Dedifferentiated amniotic fluid mesenchymal stem cell (primary cell): ENCODE measurements at regions not wholly inside any gene's neighbourhood (a gene's known extent, or its start where the extent isn't known, plus 50 kb on each side); places are given as distances from the start of the nearest gene placed in this dataset.

Experiments used
- DNase-seq: peaks from one replicate; pipeline ENCODE4 v3.0.0-alpha.2; 2016; ENCODE audit errors: extremely low spot score

GRCh38 chr10:128281861-128282260 is 155.6 kb upstream of the MKI67 start:
- DNase-seq, result no peak

- DNase-seq, result no peak
These were observed 160.0 kb upstream of the MKI67 start for GRCh38 chr10:128286141-128286761.

DNA sequence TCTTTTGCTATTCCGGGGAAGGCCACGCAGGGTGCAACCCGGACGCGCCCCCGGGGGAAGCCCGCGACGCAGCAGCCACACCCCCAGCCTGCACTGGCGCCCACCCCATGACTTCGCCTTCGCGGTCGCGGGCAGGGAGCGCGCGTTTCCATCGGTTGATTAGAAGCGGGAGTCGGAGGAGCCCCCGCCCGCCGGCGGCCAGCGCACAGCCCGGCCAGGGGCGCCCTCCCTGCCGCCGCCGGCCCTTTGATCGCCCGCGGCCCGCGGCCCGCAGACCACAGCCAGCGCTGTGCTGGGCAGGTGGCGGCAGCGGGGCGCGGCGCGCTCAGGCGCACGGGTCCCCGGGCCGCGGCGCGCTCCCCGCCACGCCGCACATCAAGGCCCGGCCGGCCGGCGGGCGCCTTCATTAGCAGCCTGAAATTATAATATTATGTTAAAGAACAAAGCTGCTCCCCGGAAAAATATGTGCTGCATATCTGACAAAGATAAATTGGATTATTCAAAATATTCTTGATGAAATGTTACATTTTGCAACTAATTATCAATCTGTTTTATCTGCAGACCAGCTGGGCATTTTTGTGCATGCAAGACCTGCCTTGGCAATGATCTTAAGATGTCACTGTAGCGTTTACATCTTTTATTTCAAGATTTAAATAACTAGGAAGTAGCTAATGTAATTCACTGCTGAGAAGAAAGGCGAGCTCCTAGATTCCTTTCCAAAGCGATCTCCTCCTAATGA is 160.7 kb upstream of the MKI67 start:
- no peak for DNase-seq

- DNase-seq, result no peak
These were observed 161.7 kb upstream of the MKI67 start for GRCh38 chr10:128287921-128288320.

DNA sequence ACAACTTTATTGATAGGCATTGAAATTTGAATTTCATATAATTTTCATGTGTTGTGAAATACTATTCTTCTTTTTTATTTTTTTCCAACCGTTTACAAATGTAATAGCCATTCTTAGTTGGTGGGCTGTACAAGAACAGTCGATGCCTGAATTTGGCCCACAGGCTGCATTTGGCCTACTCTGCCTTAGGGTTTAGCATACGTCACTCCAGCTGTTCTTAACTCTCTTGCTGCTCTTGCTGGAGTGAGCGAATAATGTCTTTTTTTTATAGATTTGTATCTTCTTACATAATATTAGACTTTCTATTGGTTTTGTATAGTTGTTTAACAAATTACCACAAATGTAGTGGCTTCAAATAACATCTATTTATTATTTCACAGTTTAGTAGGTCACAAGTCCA is 163.4 kb upstream of the MKI67 start:
- no peak for DNase-seq

- DNase-seq, result no peak
These were observed 168.8 kb upstream of the MKI67 start for GRCh38 chr10:128295003-128295402.

- no peak for DNase-seq
These were observed 170.2 kb upstream of the MKI67 start for GRCh38 chr10:128296253-128297007.

- no peak for DNase-seq
These were observed 171.6 kb upstream of the MKI67 start for GRCh38 chr10:128297709-128298378.

DNA sequence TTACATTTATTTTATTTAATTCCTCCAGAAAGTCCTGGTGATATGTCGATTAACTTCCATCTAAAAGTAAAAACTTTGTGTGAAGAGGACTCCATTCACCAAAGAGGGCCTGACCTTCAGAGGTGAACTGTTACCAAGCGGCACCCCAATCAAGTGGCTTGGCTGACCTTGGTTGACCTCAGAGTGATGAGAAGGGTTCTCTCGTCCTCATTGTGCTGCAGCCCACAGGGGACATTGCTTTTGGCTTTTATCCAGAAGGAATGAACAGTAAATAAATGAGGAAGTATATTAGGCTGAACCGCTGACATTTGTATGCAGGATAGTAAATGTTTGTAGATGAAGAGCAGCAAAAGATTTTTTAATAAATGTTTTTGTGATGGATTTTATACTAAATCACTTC is 172.4 kb upstream of the MKI67 start:
- DNase-seq, result no peak

- no peak for DNase-seq
These were observed 174.1 kb upstream of the MKI67 start for GRCh38 chr10:128300290-128300824.

- DNase-seq, result no peak
These were observed 174.8 kb upstream of the MKI67 start for GRCh38 chr10:128301051-128301450.

DNA sequence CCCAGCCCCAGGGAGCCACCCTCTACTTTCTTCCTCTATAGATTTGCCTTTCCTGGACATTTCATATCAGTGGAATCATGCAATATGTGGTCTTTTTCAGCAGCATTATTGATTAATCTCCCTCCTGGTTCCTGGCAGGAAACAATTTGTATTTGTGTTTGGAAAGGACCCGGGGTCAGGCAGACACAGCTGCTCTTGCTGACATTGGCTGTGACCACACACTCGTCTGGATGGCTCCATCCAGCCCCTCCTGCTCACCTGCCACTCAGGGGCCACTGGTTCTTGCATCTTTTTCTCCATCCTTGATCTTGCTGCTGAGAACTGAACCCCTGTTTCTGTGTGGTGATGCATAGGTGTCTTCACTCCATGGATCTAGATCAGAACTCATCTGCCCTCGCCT is 176.6 kb upstream of the MKI67 start:
- DNase-seq, result no peak

- DNase-seq, result no peak
These were observed 178.0 kb upstream of the MKI67 start for GRCh38 chr10:128304271-128304670.

GRCh38 chr10:128305601-128306345 is 179.6 kb upstream of the MKI67 start:
- no peak for DNase-seq

DNA sequence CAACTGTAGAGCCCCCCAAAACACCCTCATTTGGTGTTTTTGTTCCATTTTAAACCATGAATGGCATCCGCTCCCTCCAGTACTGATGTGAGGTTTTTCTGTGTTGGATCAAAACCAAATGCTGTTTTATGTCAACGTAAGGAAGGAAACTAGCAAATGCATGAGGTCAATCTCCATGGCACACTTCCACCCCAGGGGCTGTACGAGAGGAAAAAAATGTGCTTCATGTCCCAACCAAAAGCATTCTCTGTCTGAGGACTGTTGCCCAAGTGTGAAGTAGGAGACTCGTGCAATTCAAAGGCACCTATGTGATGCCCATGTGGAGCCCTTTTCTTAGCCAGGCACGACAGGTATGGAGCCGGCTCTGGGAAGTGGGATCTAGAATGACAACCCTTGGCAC is 180.3 kb upstream of the MKI67 start:
- DNase-seq, result no peak

DNA sequence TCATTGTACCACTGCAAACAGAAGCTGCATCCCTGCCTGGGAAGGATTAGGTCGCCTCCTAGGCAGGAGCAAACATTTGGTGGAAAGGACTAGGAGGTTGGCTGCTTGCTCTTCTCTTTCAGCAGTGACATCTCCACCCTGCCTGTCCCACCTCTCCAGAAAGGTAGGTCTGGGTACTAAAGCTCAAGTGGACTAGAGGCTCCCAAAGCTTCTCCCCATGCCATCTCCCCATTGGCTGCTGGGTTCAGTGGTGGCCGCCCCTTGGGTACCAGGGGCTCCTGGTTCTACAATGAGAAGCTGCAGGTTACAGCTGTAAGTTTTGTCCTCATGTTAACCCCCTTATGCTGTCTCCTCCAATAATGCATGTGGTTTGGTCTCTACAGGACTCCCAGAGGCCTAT is 180.7 kb upstream of the MKI67 start:
- DNase-seq, result no peak

GRCh38 chr10:128307820-128308219 is 181.6 kb upstream of the MKI67 start:
- DNase-seq, result no peak

- DNase-seq, result no peak
These were observed 184.9 kb upstream of the MKI67 start for GRCh38 chr10:128310971-128311658.

GRCh38 chr10:128312250-128312649 is 186.0 kb upstream of the MKI67 start:
- DNase-seq, result no peak

GRCh38 chr10:128314686-128315085 is 188.5 kb upstream of the MKI67 start:
- no peak for DNase-seq
